Limb (tissue), 2 donors: ENCODE measurements at regions not wholly inside any gene's neighbourhood (a gene's known extent, or its start where the extent isn't known, plus 50 kb on each side); places are given as distances from the start of the nearest gene placed in this dataset.
A peak's percentile ranks its signal among the peaks of the same experiment; 100 is the strongest.
"Not testable (repeated sequence)": the region's sequence is repeated elsewhere in the genome, so short reads cannot be mapped to it uniquely, and the experiment has no call there.

ENCODE experiments used
- DNase-seq, 2 donors: peaks; one replicate each; pipeline ENCODE4 v3.0.0-alpha.2; 2016; ENCODE audit errors: extremely low spot score in 2 of 2

GRCh38 chr2:224650815-224651439 is 65.2 kb downstream of the CCDC195 start:
- peak in 1 of 2 donors; percentile 36 for DNase-seq

- DNase-seq = not testable (repeated sequence)
These were observed 62.5 kb upstream of the CUL3 start for GRCh38 chr2:224647684-224648083.

DNA sequence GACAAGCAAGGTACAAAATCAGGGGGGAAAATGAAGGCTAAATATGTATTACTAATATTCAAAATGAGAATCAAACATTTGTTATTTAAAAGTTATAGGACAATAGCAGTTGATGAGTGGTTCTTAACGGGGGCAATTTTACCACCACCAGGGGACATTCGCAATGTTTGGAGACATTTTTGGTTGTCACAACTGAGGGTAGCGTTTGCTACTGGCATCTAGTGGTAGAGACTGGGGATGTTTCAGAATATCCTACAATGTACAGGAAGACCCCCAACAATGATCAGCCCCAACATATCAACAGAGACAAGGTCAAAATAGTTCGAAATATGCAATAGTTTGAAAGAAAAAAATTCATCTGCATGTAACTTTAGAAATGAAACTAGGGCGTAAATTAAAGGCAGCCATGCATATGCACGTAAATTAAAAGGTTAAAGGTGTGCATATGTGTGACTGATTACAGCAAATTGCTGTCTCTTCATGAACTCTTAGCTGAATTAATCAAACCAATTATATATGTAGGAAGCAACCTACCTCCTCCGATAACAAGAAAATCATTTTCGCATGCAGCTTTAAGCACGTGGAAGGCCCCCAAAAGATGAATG is 61.2 kb upstream of the CUL3 start:
- DNase-seq = no peak

DNA sequence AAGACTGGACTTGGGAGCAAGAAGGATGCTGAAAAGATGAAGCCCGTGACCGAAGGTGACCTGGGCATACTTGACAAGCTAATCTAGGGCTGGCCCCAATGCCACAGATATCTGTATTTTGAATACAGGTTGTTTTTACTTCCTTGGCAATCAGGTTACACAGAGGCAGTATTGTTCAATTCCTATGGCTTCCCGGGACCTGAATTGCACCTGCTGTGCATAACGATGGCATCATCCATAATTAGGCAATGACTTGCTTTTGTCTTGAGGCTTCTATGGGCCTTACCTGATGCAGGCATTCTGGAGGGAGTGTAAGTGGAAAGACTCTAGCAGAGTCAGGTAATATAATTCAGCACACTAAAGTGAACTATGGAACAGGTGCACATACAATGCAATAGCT is 60.6 kb upstream of the CUL3 start:
- no peak for DNase-seq

GRCh38 chr2:224640679-224641078 is 55.5 kb upstream of the CUL3 start:
- no peak for DNase-seq

GRCh38 chr2:224638301-224638823 is 53.2 kb upstream of the CUL3 start:
- no peak for DNase-seq
